Fibroblast of lung (primary cell): ENCODE measurements at regions not wholly inside any gene's neighbourhood (a gene's known extent, or its start where the extent isn't known, plus 50 kb on each side); places are given as distances from the start of the nearest gene placed in this dataset.
"Not testable (repeated sequence)": the region's sequence is repeated elsewhere in the genome, so short reads cannot be mapped to it uniquely, and the experiment has no call there.

Experiments used
- DNase-seq, 2 donors: peaks; one replicate each; pipeline versions ENCODE4 v3.0.0 to v3.0.0-alpha.2; 2010; ENCODE audit warnings: low read depth in 2 of 2
- H2AFZ ChIP-seq: 2 replicates; pipeline ENCODE4 v1.5.1; 2012; ENCODE audit warnings: low read length, control low read depth, inconsistent platforms
- H3K27ac ChIP-seq: 2 replicates; pipeline ENCODE4 v1.5.1; 2011; ENCODE audit warnings: low read length, control low read depth; ENCODE audit not compliant: insufficient read depth
- H3K27me3 ChIP-seq: 2 replicates; pipeline ENCODE4 v1.5.1; 2011; ENCODE audit warnings: mild to moderate bottlenecking, low read length; ENCODE audit not compliant: control insufficient read depth, insufficient read depth
- H3K36me3 ChIP-seq: 2 replicates; pipeline ENCODE4 v1.5.1; 2011; ENCODE audit warnings: low read length; ENCODE audit not compliant: control insufficient read depth, insufficient read depth
- H3K4me1 ChIP-seq: 2 replicates; pipeline ENCODE4 v1.5.1; 2011; ENCODE audit warnings: low read length; ENCODE audit not compliant: control insufficient read depth, insufficient read depth; ENCODE audit errors: extremely low read depth
- H3K4me2 ChIP-seq: 2 replicates; pipeline ENCODE4 v1.5.1; 2011; ENCODE audit warnings: low read length, control low read depth; ENCODE audit not compliant: insufficient read depth; ENCODE audit errors: extremely low read depth
- H3K4me3 ChIP-seq, 4 experiments: fragments of 200-600 bp in 1 of 4; sonication (generic) in 1 of 4; replicated peaks in 1 of 4; 2 replicates each; pipeline ENCODE4 v1.5.1; 2011 to 2016; ENCODE audit warnings: low read length in 4 of 4, low read depth in 3 of 4, mild to moderate bottlenecking in 3 of 4, control low read depth in 2 of 4, inconsistent platforms in 1 of 4, mixed read lengths in 1 of 4; ENCODE audit not compliant: insufficient read depth in 1 of 4; ENCODE audit errors: control extremely low read depth in 1 of 4
- H3K79me2 ChIP-seq: 2 replicates; pipeline ENCODE4 v1.5.1; 2012; ENCODE audit warnings: mild to moderate bottlenecking, low read length, inconsistent platforms; ENCODE audit not compliant: control insufficient read depth, insufficient read depth
- H3K9ac ChIP-seq: 2 replicates; pipeline ENCODE4 v1.5.1; 2011; ENCODE audit warnings: mild to moderate bottlenecking, low read length, control low read depth; ENCODE audit not compliant: insufficient read depth
- H3K9me3 ChIP-seq: 2 replicates; pipeline ENCODE4 v1.5.1; 2012; ENCODE audit warnings: low read depth, low read length; ENCODE audit not compliant: control insufficient read depth, insufficient read depth
- H4K20me1 ChIP-seq: 2 replicates; pipeline ENCODE4 v1.5.1; 2011; ENCODE audit warnings: low read length; ENCODE audit not compliant: control insufficient read depth, insufficient read depth; ENCODE audit errors: extremely low read depth
- EZH2 ChIP-seq: IDR thresholded peaks from 2 replicates; pipeline ENCODE4 v1.5.1; 2012; ENCODE audit warnings: low read length, control low read depth, mild to moderate bottlenecking; ENCODE audit errors: missing control alignments
- TF ChIP-seq, protein P1 (sequence below), 2 donors: IDR thresholded peaks in 1 of 2; conservative IDR thresholded peaks in 1 of 2; 1 replicate in 1 of 2; 2 replicates in 1 of 2; pipeline ENCODE4 v1.5.1; 2011 to 2012; ENCODE audit warnings: low read length in 2 of 2, control low read depth in 1 of 2, inconsistent platforms in 1 of 2, low read depth in 1 of 2, mild to moderate bottlenecking in 1 of 2

GRCh38 chr10:44258019-44258418 lies 126.9 kb downstream of the CXCL12 start:
- Histone ChIP-seq H3K27me3 (no peaks in the 10 kb centered on the region), H3K4me3 (no peak overlapping the region), H3K4me1 (peaks cover 6% of the 10 kb centered on the region), H3K4me2 (no peak overlapping the region), H3K27ac (no peak overlapping the region), H3K9me3 (no peaks in the 10 kb centered on the region), H3K79me2 (no peaks in the 10 kb centered on the region), H4K20me1 (no peaks in the 10 kb centered on the region), H3K36me3 (no peaks in the 10 kb centered on the region), H2AFZ (no peak overlapping the region), H3K9ac (no peak overlapping the region)
- TF ChIP-seq, protein P1, sequence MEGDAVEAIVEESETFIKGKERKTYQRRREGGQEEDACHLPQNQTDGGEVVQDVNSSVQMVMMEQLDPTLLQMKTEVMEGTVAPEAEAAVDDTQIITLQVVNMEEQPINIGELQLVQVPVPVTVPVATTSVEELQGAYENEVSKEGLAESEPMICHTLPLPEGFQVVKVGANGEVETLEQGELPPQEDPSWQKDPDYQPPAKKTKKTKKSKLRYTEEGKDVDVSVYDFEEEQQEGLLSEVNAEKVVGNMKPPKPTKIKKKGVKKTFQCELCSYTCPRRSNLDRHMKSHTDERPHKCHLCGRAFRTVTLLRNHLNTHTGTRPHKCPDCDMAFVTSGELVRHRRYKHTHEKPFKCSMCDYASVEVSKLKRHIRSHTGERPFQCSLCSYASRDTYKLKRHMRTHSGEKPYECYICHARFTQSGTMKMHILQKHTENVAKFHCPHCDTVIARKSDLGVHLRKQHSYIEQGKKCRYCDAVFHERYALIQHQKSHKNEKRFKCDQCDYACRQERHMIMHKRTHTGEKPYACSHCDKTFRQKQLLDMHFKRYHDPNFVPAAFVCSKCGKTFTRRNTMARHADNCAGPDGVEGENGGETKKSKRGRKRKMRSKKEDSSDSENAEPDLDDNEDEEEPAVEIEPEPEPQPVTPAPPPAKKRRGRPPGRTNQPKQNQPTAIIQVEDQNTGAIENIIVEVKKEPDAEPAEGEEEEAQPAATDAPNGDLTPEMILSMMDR (conservative IDR thresholded peaks at IDR 0.05 in 1 of 2, IDR thresholded peaks at IDR 0.05 in 1 of 2; ENCODE audit: low read depth in 1 of 2, low read length in 2 of 2): no peak
- no peak for TF ChIP-seq EZH2
- no peak for DNase-seq

- Histone ChIP-seq H3K27ac (no peak overlapping the region), H3K4me2 (peak overlapping the region; percentile 2)
These were observed 131.0 kb downstream of the CXCL12 start for GRCh38 chr10:44253769-44254462.

DNA sequence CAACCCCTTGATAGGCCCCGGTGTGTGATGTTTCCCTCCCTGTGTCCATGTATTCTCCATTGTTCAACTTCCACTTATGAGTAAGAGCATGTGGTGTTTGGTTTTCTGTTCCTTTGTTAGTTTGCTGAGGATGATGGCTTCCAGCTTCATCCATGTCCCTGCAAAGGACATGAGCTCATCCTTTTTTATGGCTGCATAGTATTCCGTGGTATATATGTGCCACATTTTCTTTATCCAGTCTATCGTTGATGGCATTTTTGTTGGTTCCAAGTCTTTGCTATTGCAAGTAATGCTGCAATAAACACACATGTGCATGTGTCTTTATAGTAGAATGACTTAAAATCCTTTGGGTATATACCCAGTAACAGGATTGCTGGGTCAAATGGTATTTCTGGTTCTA lies 132.3 kb downstream of the CXCL12 start:
- not testable (repeated sequence) for H3K27me3 ChIP-seq, H3K27ac ChIP-seq, H3K4me3 ChIP-seq, H3K9ac ChIP-seq, H4K20me1 ChIP-seq, H3K4me1 ChIP-seq, H3K4me2 ChIP-seq, H3K36me3 ChIP-seq, H3K9me3 ChIP-seq, H2AFZ ChIP-seq, H3K79me2 ChIP-seq, DNase-seq

More at GRCh38 chr10:44253769-44254462, 131.0 kb downstream of the CXCL12 start:
- Histone ChIP-seq H3K79me2 (no peaks in the 10 kb centered on the region), H4K20me1 (no peaks in the 10 kb centered on the region), H3K36me3 (no peaks in the 10 kb centered on the region), H2AFZ (no peak overlapping the region), H3K9ac (no peak overlapping the region), H3K27me3 (peaks cover 9% of the 10 kb centered on the region), H3K4me3 (no peak overlapping the region), H3K9me3 (no peaks in the 10 kb centered on the region), H3K4me1 (no peaks in the 10 kb centered on the region)
- peak; percentile 79 to 93 for DNase-seq
- TF ChIP-seq EZH2: no peak
- TF ChIP-seq, protein P1 (conservative IDR thresholded peaks at IDR 0.05 in 1 of 2, IDR thresholded peaks at IDR 0.05 in 1 of 2; ENCODE audit: low read depth in 1 of 2, low read length in 2 of 2): no peak

- H2AFZ ChIP-seq, DNase-seq, H4K20me1 ChIP-seq, H3K27me3 ChIP-seq, H3K4me3 ChIP-seq, H3K4me1 ChIP-seq, H3K27ac ChIP-seq, H3K36me3 ChIP-seq, H3K9me3 ChIP-seq, H3K79me2 ChIP-seq, H3K9ac ChIP-seq, H3K4me2 ChIP-seq: not testable (repeated sequence)
These were observed 135.0 kb downstream of the CXCL12 start for GRCh38 chr10:44249933-44250332.
